VCaP (cell line): ENCODE measurements at regions not wholly inside any gene's neighbourhood (a gene's known extent, or its start where the extent isn't known, plus 50 kb on each side); places are given as distances from the start of the nearest gene placed in this dataset.

ENCODE experiments used
- H3K27ac ChIP-seq: fragments of 450-650 bp; 2 replicates; pipeline ENCODE4 v1.5.1; 2017
- TF ChIP-seq, protein P1 (sequence below): fragments of 450-650 bp; conservative IDR thresholded peaks from 2 replicates; pipeline ENCODE4 v1.5.1; 2017; ENCODE audit warnings: mild to moderate bottlenecking, moderate library complexity

DNA sequence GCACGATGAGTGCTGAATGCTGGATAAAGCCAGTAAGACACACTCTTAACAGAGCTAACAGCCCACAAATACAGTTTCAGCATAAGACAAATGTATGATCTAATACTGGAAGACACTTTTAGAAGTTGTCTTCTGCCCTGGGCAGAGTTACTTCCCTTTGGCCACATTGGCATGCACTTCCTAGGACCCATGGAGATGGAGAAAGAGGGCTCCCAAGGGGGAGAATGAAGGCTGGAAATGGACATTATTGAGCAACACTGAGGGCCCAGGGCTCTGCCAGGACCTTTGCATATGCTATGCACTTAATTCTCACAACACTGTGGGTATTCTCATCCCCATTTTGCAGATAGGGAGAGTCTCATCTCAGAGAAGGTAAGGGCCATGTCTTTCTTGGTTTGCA, 123.1 kb downstream of the ADAMTS15 start:
- no peak overlapping the region for H3K27ac ChIP-seq
- TF ChIP-seq, protein P1, sequence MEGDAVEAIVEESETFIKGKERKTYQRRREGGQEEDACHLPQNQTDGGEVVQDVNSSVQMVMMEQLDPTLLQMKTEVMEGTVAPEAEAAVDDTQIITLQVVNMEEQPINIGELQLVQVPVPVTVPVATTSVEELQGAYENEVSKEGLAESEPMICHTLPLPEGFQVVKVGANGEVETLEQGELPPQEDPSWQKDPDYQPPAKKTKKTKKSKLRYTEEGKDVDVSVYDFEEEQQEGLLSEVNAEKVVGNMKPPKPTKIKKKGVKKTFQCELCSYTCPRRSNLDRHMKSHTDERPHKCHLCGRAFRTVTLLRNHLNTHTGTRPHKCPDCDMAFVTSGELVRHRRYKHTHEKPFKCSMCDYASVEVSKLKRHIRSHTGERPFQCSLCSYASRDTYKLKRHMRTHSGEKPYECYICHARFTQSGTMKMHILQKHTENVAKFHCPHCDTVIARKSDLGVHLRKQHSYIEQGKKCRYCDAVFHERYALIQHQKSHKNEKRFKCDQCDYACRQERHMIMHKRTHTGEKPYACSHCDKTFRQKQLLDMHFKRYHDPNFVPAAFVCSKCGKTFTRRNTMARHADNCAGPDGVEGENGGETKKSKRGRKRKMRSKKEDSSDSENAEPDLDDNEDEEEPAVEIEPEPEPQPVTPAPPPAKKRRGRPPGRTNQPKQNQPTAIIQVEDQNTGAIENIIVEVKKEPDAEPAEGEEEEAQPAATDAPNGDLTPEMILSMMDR = no peak

DNA sequence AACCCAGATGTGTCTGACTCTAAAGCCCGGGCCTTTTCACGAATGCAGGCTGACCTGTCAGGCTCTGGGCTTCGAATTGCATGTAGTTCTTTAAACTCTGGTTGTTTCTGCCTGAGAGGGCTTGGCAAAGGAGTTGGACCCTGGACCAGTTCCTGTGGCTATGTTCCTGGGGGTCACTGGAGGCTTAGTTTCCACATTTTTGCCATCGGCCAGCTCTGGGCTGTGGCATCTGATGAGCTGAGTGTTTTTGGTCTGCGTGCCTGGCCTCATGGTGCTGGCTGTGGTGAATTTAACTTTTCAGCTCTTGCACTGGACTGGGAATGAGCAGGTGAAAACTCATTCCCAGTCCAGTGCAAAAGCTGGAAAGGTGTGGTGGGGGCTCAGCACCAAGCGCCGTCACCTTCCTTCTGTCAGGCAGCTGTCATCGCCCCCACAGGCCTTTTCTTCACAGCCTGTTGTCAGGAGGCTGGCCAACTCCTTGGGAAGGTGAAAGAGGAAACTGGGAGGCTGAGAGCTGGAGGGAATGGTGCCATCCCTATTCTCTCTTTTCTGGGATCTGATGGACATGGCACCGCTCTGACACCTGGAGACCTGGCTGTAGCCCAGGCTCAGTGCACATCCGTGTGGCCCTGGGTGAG, 123.6 kb downstream of the ADAMTS15 start:
- TF ChIP-seq, protein P1 = no peak
- no peak overlapping the region for H3K27ac ChIP-seq

DNA sequence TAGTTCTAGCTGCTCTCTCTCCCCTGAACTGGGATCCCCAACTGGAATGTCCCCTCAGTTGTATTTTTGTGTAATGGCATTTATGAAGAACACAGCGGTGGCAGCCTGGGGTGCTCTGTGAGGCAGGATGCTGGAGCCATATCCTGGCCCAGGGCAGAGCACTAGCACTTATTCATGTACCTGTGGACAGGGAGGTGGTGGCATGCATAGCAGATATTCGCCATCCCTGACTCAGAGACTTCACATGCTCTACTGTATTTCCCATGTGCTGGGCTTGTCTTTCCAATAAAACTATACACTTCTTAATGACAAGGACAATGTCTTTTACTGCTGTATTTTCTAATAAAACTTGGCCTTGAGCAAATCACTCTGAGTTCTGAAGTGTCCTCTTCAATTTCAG, 125.3 kb downstream of the ADAMTS15 start:
- no peak overlapping the region for H3K27ac ChIP-seq
- TF ChIP-seq, protein P1 = no peak

DNA sequence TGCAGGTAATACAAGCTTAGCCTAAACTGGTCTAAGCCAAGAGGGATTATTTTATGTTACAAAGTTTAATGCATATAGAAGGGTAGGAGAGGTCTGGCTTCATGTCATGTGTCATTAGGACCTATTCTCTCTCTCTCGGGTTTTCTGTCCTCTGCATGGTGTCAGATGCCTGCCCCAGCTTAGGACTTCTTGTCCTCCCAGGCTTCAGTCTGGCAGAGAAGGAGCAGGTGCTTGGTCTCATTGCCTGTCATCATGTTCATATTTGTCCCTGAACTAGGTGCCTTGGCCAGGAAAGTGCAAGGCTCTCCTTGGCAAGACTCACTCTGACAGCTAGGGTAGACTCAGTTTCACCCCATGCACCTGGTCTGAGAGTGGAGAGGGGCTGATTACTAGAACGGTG, 126.3 kb downstream of the ADAMTS15 start:
- H3K27ac ChIP-seq = no peak overlapping the region
- TF ChIP-seq, protein P1 = no peak

DNA sequence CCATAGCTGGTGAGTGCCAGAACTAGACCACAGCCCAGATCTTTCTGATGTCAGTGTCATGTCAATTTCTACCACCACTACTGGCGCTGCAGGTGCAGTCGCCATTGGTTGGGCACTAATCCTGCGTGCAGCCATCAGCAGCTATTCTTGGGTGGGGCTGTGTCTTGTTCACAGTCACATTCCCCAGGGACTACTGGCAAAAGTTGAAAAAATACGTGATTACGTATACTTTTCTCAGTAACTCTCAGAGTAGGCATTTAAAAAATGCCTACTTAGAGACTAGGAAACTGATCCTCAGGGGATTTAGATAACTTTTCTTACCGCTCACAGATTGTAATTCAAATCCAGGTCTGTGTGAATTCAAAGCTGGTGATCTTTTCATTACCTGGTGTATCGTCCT, 127.7 kb downstream of the ADAMTS15 start:
- no peak overlapping the region for H3K27ac ChIP-seq
- TF ChIP-seq, protein P1 = no peak

DNA sequence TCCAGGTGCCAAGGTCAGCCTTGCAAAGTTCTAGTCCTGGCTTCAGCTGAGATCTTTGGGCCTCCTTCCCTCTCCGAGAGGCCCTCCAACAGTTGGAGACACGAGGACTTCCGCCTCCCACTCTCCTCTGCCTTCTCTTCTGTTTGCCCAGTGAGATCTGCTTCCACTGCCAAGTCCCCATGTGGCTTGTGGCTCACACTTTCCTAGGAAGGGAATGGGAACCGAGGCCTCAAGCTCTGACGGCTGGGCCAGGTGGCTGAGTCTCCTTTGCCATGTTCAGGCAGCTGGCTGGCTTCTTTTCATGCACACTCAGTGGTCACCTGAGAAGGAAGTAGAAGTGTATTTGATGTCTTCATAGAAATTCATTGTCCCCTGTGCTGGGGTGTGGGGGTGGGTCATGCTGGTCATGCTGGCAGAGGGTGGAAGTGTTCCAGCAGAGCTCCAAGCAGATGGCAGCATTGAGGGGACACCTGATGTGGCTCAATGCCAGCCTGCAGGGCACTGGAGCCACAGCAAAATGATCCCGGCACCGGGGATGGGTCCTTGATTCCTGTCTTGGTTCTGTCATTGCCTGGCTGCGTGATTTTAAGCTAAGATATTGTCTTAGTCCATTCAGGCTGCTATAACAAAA, 130.4 kb downstream of the ADAMTS15 start:
- TF ChIP-seq, protein P1 = no peak
- H3K27ac ChIP-seq = no peak overlapping the region

DNA sequence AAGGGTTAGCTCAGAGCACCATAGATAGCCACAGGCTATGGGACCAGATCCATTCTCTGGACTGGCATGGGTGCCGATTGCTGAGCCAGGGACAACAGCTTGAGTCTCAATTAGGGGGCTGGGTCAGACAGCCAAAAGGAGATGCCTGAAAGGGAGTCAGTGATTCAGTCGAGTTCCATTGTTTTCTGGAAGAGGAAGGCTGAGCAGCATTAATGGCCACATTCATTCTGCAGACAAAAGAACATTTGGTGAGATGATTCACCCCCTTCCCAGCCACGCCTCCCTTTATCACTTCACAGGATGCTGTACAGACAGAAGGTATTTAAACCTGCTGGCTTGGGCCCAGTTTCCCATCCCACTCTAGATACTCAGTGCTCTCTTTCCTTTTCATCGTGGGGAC, 131.9 kb downstream of the ADAMTS15 start:
- TF ChIP-seq, protein P1 = no peak
- H3K27ac ChIP-seq = no peak overlapping the region
